Adipocyte (in vitro differentiated cells): ENCODE measurements at regions not wholly inside any gene's neighbourhood (a gene's known extent, or its start where the extent isn't known, plus 50 kb on each side); places are given as distances from the start of the nearest gene placed in this dataset.
"Not testable (repeated sequence)": the region's sequence is repeated elsewhere in the genome, so short reads cannot be mapped to it uniquely, and the experiment has no call there.

Experiments
- DNase-seq: peaks from one replicate; pipeline ENCODE4 v3.0.0-alpha.2; 2015; ENCODE audit warnings: low read depth
- H3K27me3 ChIP-seq: replicated peaks from 2 replicates; pipeline ENCODE4 v1.7.0; 2013; ENCODE audit warnings: mild to moderate bottlenecking, low read length, moderate library complexity; ENCODE audit not compliant: control insufficient read depth, insufficient read depth
- H3K36me3 ChIP-seq: 2 replicates; pipeline ENCODE4 v1.7.0; 2013; ENCODE audit warnings: low read length, mild to moderate bottlenecking, moderate library complexity; ENCODE audit not compliant: control insufficient read depth, insufficient read depth, severe bottlenecking
- H3K4me1 ChIP-seq: 2 replicates; pipeline ENCODE4 v1.7.0; 2013; ENCODE audit warnings: mild to moderate bottlenecking, low read length, moderate library complexity; ENCODE audit not compliant: control insufficient read depth, insufficient read depth
- H3K4me3 ChIP-seq: 2 replicates; pipeline ENCODE4 v1.7.0; 2013; ENCODE audit warnings: mild to moderate bottlenecking, low read length, moderate library complexity
- H3K9ac ChIP-seq: 2 replicates; pipeline ENCODE4 v1.7.0; 2013; ENCODE audit warnings: mild to moderate bottlenecking, low read length, moderate library complexity
- H3K9me3 ChIP-seq: 2 replicates; pipeline ENCODE4 v1.7.0; 2013; ENCODE audit warnings: mild to moderate bottlenecking, low read length, moderate library complexity; ENCODE audit not compliant: control insufficient read depth

DNA sequence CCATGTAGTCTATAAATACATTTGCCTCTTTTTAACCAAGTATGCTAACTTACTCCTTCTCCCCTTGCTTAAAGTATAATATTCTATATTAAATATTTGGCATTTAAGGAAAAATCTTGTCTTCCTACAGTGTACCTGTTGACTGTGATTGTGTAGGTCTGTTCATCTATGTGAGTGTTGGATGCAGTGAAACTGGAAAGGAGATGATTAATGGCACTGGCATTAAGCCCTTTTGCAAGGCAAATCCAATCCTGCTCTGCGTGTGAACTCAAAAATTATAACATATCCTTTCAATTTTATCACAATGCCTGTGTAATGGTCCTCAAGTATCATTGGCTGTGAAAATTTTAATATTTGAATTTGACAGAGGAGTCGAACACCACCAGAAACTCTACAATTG lies 565.0 kb downstream of the KCNT2 start:
- Histone ChIP-seq H3K4me1 (no peaks in the 10 kb centered on the region), H3K36me3 (no peaks in the 10 kb centered on the region), H3K9me3 (peaks cover 8% of the 10 kb centered on the region), H3K4me3 (no peak overlapping the region), H3K9ac (no peak overlapping the region), H3K27me3 (no peaks in the 10 kb centered on the region)
- DNase-seq: no peak

GRCh38 chr1:196034080-196034706 lies 574.0 kb downstream of the KCNT2 start:
- Histone ChIP-seq H3K36me3 (no peaks in the 10 kb centered on the region), H3K4me1 (no peaks in the 10 kb centered on the region), H3K4me3 (no peak overlapping the region), H3K9me3 (no peaks in the 10 kb centered on the region), H3K9ac (no peak overlapping the region), H3K27me3 (no peaks in the 10 kb centered on the region)
- peak; percentile 72 for DNase-seq

GRCh38 chr1:196031387-196031786 lies 576.9 kb downstream of the KCNT2 start:
- H3K9ac ChIP-seq, H3K36me3 ChIP-seq, H3K27me3 ChIP-seq, H3K4me1 ChIP-seq, H3K4me3 ChIP-seq, DNase-seq, H3K9me3 ChIP-seq: not testable (repeated sequence)

- H3K27me3 ChIP-seq: no peaks in the 10 kb centered on the region
- no peak overlapping the region for H3K9ac ChIP-seq
- no peak overlapping the region for H3K4me3 ChIP-seq
- no peaks in the 10 kb centered on the region for H3K9me3 ChIP-seq
- DNase-seq: no peak
- no peaks in the 10 kb centered on the region for H3K4me1 ChIP-seq
- no peaks in the 10 kb centered on the region for H3K36me3 ChIP-seq
Measured at GRCh38 chr1:196030455-196030854, 577.8 kb downstream of the KCNT2 start.

GRCh38 chr1:196029410-196029809 lies 578.8 kb downstream of the KCNT2 start:
- Histone ChIP-seq H3K9me3 (no peaks in the 10 kb centered on the region), H3K9ac (no peak overlapping the region), H3K4me1 (no peaks in the 10 kb centered on the region), H3K27me3 (no peaks in the 10 kb centered on the region), H3K4me3 (no peak overlapping the region), H3K36me3 (no peaks in the 10 kb centered on the region)
- no peak for DNase-seq

DNA sequence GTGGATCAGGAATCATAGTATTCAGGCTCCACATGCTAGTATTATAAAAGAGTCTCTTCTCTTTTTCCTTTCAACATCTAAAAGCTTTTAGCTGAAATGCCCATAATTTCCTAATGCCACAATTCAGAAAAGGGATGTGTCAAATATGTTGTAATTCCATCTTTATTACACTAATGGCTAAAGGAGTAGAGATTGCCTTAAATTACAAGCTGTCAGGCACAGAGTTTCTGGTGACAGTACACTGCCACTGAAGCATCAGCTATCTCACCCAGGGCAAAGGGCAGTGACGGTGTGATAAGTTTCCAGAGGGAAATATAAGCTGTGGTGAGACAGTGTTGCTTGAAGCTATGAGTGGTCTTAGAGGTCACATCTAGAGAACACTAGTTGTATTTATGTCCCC lies 581.1 kb downstream of the KCNT2 start:
- H3K9ac ChIP-seq: no peak overlapping the region
- no peaks in the 10 kb centered on the region for H3K36me3 ChIP-seq
- H3K9me3 ChIP-seq: no peaks in the 10 kb centered on the region
- no peak for DNase-seq
- H3K4me1 ChIP-seq: no peaks in the 10 kb centered on the region
- H3K4me3 ChIP-seq: no peak overlapping the region
- H3K27me3 ChIP-seq: no peaks in the 10 kb centered on the region

DNA sequence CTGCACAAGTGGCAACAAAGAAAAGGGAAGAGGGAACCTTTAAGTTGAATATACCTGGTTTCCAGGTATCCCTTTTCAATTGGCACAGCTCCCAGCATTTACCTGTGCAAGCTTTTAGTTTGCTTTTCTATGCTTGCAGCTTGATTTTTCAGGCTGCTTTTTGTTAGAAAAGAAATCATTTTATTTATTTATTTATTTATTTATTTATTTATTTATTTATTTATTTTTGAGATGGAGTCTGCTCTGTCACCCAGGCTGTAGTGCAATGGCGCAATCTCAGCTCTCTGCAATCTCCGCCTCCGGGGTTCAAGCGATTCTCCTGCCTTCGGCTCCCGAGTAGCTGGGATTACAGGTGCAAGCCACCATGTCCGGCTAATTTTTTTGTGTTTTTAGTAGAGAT lies 587.1 kb downstream of the KCNT2 start:
- H3K4me1 ChIP-seq, H3K27me3 ChIP-seq, H3K36me3 ChIP-seq, H3K9me3 ChIP-seq, H3K4me3 ChIP-seq, H3K9ac ChIP-seq, DNase-seq: not testable (repeated sequence)

GRCh38 chr1:196009362-196009761 lies 598.9 kb downstream of the KCNT2 start:
- Histone ChIP-seq H3K4me3 (no peak overlapping the region), H3K4me1 (no peaks in the 10 kb centered on the region), H3K9me3 (no peaks in the 10 kb centered on the region)

DNA sequence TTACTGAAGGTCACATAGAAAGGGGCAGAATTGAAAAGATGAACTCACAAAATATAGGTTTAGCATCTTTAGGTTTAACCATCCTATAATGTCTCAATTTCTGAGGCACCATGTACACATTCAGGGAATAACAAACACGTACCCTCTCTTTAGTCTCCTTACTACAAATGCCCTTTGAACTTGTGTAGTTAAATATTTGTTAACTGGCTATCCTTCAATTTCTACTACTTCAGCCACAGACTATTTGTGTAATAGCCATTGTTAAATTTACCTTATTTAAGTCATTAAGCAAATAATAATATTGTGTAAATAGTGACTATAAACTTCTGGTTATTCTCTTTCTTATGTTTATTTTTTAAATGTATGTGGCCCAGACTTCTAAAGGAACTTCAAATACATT lies 600.5 kb downstream of the KCNT2 start:
- no peaks in the 10 kb centered on the region for H3K4me1 ChIP-seq
- no peaks in the 10 kb centered on the region for H3K9me3 ChIP-seq
- H3K27me3 ChIP-seq: no peaks in the 10 kb centered on the region
- no peaks in the 10 kb centered on the region for H3K36me3 ChIP-seq
- no peak overlapping the region for H3K4me3 ChIP-seq
- no peak for DNase-seq
- H3K9ac ChIP-seq: no peak overlapping the region

More at GRCh38 chr1:196009362-196009761, 598.9 kb downstream of the KCNT2 start:
- Histone ChIP-seq H3K9ac (no peak overlapping the region), H3K27me3 (no peaks in the 10 kb centered on the region), H3K36me3 (no peaks in the 10 kb centered on the region)
- DNase-seq: no peak

DNA sequence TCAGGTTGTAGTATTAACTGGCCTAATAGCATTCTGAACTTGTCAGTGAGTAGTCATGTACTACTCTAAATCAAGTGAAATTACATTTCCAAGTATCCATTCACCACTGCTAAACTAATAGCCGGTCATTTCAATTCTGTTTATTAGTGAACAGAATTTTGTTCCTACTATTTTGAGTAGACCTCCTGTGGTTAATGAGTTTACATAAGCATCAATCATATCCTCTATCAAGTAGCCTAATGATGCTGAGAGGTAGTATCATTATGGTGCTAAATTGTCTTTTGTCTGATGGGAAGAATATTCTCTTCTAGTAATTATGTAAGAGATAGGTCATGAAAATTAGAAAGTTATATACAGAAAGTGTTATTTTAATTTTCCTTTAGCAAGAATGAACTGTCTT lies 602.8 kb downstream of the KCNT2 start:
- no peak for DNase-seq
- Histone ChIP-seq H3K9ac (no peak overlapping the region), H3K4me3 (no peak overlapping the region), H3K36me3 (no peaks in the 10 kb centered on the region), H3K9me3 (no peaks in the 10 kb centered on the region), H3K4me1 (no peaks in the 10 kb centered on the region), H3K27me3 (no peaks in the 10 kb centered on the region)

DNA sequence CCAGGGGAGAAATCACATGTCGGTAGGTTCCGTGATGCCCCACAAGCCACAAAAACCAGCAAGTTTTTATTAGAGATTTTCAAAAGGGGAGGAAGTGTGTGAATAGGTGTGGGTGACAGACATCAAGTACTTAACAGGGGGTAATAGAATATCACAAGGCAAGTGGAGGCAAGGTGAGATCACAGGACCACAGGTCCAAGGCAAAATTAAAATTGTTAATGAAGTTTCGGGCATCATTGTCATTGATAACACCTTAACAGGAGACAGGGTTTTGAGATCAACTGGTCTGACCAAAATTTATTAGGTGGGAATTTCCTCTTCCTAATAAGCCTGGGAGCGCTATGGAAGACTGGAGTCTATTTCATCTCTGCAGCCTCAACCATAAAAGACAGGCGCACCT lies 603.9 kb downstream of the KCNT2 start:
- H3K4me3 ChIP-seq, H3K9ac ChIP-seq, H3K9me3 ChIP-seq, DNase-seq, H3K27me3 ChIP-seq, H3K36me3 ChIP-seq, H3K4me1 ChIP-seq: not testable (repeated sequence)

DNA sequence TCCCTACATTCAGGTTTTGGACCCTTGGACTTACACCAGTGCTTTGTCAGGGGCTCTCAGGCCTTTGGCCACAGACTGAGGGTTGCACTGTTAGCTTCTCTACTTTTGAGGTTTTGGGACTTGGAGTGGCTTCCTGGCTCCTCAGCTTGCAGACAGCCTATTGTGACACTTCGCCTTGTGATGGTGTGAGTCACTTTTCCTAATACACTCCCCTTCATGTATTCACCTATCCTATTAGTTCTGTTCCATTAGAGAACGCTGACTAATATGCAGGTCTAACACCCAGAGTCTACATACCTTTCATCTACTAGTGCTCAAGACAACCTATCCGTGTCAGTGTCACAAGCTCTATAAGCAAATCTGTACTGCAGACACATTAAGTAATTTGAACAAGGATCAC lies 605.3 kb downstream of the KCNT2 start:
- Histone ChIP-seq H3K27me3 (no peaks in the 10 kb centered on the region), H3K4me1 (no peaks in the 10 kb centered on the region), H3K9me3 (no peaks in the 10 kb centered on the region), H3K4me3 (no peak overlapping the region), H3K36me3 (no peaks in the 10 kb centered on the region), H3K9ac (no peak overlapping the region)
- no peak for DNase-seq
